HCT116 (cell line): ENCODE measurements at regions not wholly inside any gene's neighbourhood (a gene's known extent, or its start where the extent isn't known, plus 50 kb on each side); places are given as distances from the start of the nearest gene placed in this dataset.

Experiments
- ATAC-seq: fragments of 200-7000 bp; cut with Tn5 transposase; 2 replicates; pipeline ENCODE4 v1.9.1; 2020; ENCODE audit warnings: mild to moderate bottlenecking, moderate library complexity
- BruUV-seq: library from RNA; stranded (reverse); fragments of 400-500 nt; replicated peaks from 2 replicates; lab custom pipeline; 2021; lab: Mats Ljungman, UMichigan
- CTCF ChIA-PET: fragments of 300-600 bp; sonication (Branson Sonifier 250); formaldehyde crosslinking; loops from one replicate; lab custom pipeline; 2021; ENCODE audit warnings: antibody characterized with exemption; lab: Charles Lee
- POLR2A ChIA-PET: fragments of 300-600, 350-600 bp; sonication (Branson Sonifier 250); formaldehyde crosslinking; loops from one replicate; lab custom pipeline; 2021; ENCODE audit warnings: antibody characterized with exemption; lab: Charles Lee
- RAD21 ChIA-PET, 2 experiments: fragments of 300-600 bp; sonication (Branson Sonifier 250); formaldehyde crosslinking; loops; one replicate each; lab custom pipeline; 2023; ENCODE audit warnings: low total read pairs in 2 of 2; ENCODE audit not compliant: uncharacterized antibody in 2 of 2, unreplicated experiment in 2 of 2, low non-redundant PET in 1 of 2; lab: Charles Lee
- DNase-seq: peaks from one replicate; pipeline ENCODE4 v3.0.0-alpha.2; 2010; ENCODE audit warnings: low read depth, low spot score
- H2AFZ ChIP-seq: fragments of 200-600 bp; shearing (Covaris generic), sonication (generic); 2 replicates; pipeline ENCODE4 v1.6.1; 2017; ENCODE audit warnings: low read depth, mixed run types, mixed read lengths, antibody characterized with exemption, low read length; ENCODE audit not compliant: poor library complexity, severe bottlenecking
- H3K27ac ChIP-seq: 2 replicates; pipeline ENCODE4 v1.5.1; 2012; ENCODE audit warnings: low read depth, low read length
- H3K27me3 ChIP-seq: fragments of 200-600 bp; sonication (generic); 2 replicates; pipeline ENCODE4 v1.6.1; 2016; ENCODE audit warnings: mixed run types, low read length, mixed read lengths; ENCODE audit not compliant: insufficient read depth
- H3K36me3 ChIP-seq, 2 experiments: fragments of 200-500 bp in 1 of 2; fragments of 200-600 bp in 1 of 2; sonication (Bioruptor generic) in 1 of 2; sonication (generic) in 1 of 2; 2 replicates each; pipeline versions ENCODE4 v1.5.1 to v1.6.1; 2014 to 2016; ENCODE audit warnings: low read length in 2 of 2, inconsistent platforms in 1 of 2, mixed read lengths in 1 of 2, mixed run types in 1 of 2; ENCODE audit not compliant: insufficient read depth in 2 of 2, control insufficient read depth in 1 of 2
- H3K4me1 ChIP-seq, 2 experiments: fragments of 200-600 bp in 1 of 2; sonication (generic) in 1 of 2; 2 replicates each; pipeline versions ENCODE4 v1.5.1 to v1.6.1; 2012 to 2017; ENCODE audit warnings: low read length in 2 of 2, inconsistent platforms in 1 of 2, mild to moderate bottlenecking in 1 of 2, mixed read lengths in 1 of 2, mixed run types in 1 of 2, moderate library complexity in 1 of 2; ENCODE audit not compliant: insufficient read depth in 2 of 2, control insufficient read depth in 1 of 2
- H3K4me2 ChIP-seq: fragments of 200-600 bp; sonication (generic); 2 replicates; pipeline ENCODE4 v1.6.1; 2017; ENCODE audit warnings: mixed run types, low read length, mixed read lengths
- H3K4me3 ChIP-seq, 2 experiments: fragments of 200-600 bp in 1 of 2; sonication (generic) in 1 of 2; replicated peaks in 1 of 2; 2 replicates each; pipeline ENCODE4 v1.5.1; 2011 to 2016; ENCODE audit warnings: low read length in 2 of 2, control low read depth in 1 of 2, low read depth in 1 of 2, mild to moderate bottlenecking in 1 of 2, mixed read lengths in 1 of 2, mixed run types in 1 of 2
- H3K79me2 ChIP-seq: fragments of 200-600 bp; sonication (generic); 2 replicates; pipeline ENCODE4 v1.6.1; 2017; ENCODE audit warnings: mild to moderate bottlenecking, mixed run types, low read length, moderate library complexity, mixed read lengths; ENCODE audit not compliant: insufficient read depth
- H3K9ac ChIP-seq: fragments of 200-600 bp; sonication (generic); 2 replicates; pipeline ENCODE4 v1.6.1; 2016; ENCODE audit warnings: low read length, mixed read lengths
- H3K9me2 ChIP-seq: fragments of 200-600 bp; sonication (generic), shearing (Covaris generic); 2 replicates; pipeline ENCODE4 v1.6.1; 2017; ENCODE audit warnings: mixed run types, mild to moderate bottlenecking, moderate library complexity; ENCODE audit not compliant: insufficient read depth
- H3K9me3 ChIP-seq, 2 experiments: fragments of 200-500 bp in 1 of 2; fragments of 200-600 bp in 1 of 2; sonication (Bioruptor generic) in 1 of 2; sonication (generic) in 1 of 2; 2 replicates each; pipeline ENCODE4 v1.6.1; 2014 to 2017; ENCODE audit warnings: low read length in 2 of 2, mixed read lengths in 2 of 2, inconsistent platforms in 1 of 2, low read depth in 1 of 2, mild to moderate bottlenecking in 1 of 2, mixed run types in 1 of 2, moderate library complexity in 1 of 2; ENCODE audit not compliant: control insufficient read depth in 1 of 2, insufficient read depth in 1 of 2
- H4K20me1 ChIP-seq: fragments of 200-600 bp; sonication (generic), shearing (Covaris generic); 2 replicates; pipeline ENCODE4 v1.6.1; 2017; ENCODE audit warnings: mixed run types, mild to moderate bottlenecking, moderate library complexity; ENCODE audit not compliant: insufficient read depth
- ATF3 ChIP-seq: IDR thresholded peaks from 2 replicates; pipeline ENCODE4 v1.6.1; 2012
- CBX3 ChIP-seq: IDR thresholded peaks from 2 replicates; pipeline ENCODE4 v1.6.1; 2012; ENCODE audit warnings: low read depth
- CTCF ChIP-seq, 3 experiments: fragments of 200-600 bp in 1 of 3; sonication (generic) in 1 of 3; IDR thresholded peaks in 2 of 3; conservative IDR thresholded peaks in 1 of 3; 2 replicates each; pipeline ENCODE4 v1.5.1; 2012 to 2017; ENCODE audit warnings: low read depth in 2 of 3, low read length in 2 of 3, antibody characterized with exemption in 1 of 3, borderline replicate concordance in 1 of 3, control low read depth in 1 of 3, mild to moderate bottlenecking in 1 of 3, mixed read lengths in 1 of 3, mixed run types in 1 of 3, moderate library complexity in 1 of 3; ENCODE audit not compliant: insufficient read depth in 1 of 3
- EGR1 ChIP-seq: IDR thresholded peaks from 2 replicates; pipeline ENCODE4 v1.6.1; 2012; ENCODE audit warnings: low read depth
- EZH2phosphoT487 ChIP-seq: fragments of 200-600 bp; IDR thresholded peaks from 2 replicates; pipeline ENCODE4 v1.6.1; 2018; ENCODE audit warnings: antibody characterized with exemption, borderline replicate concordance
- FOSL1 ChIP-seq: IDR thresholded peaks from 2 replicates; pipeline ENCODE4 v1.6.1; 2012; ENCODE audit warnings: low read depth
- MAX ChIP-seq: IDR thresholded peaks from 2 replicates; pipeline ENCODE4 v1.6.1; 2012
- POLR2A ChIP-seq: IDR thresholded peaks from 2 replicates; pipeline ENCODE4 v1.7.0; 2011; ENCODE audit warnings: borderline replicate concordance; ENCODE audit not compliant: insufficient read depth, insufficient read length; ENCODE audit errors: extremely low read depth
- RAD21 ChIP-seq: IDR thresholded peaks from 2 replicates; pipeline ENCODE4 v1.6.1; 2012; ENCODE audit warnings: low read depth, mild to moderate bottlenecking
- REST ChIP-seq: IDR thresholded peaks from 2 replicates; pipeline ENCODE4 v1.6.1; 2012; ENCODE audit warnings: low read depth
- SIN3A ChIP-seq: IDR thresholded peaks from 2 replicates; pipeline ENCODE4 v1.6.1; 2012; ENCODE audit warnings: low read depth
- SP1 ChIP-seq: IDR thresholded peaks from 2 replicates; pipeline ENCODE4 v1.6.1; 2012; ENCODE audit warnings: low read depth
- SRF ChIP-seq: IDR thresholded peaks from 2 replicates; pipeline ENCODE4 v1.6.1; 2012; ENCODE audit warnings: low read depth
- YY1 ChIP-seq: IDR thresholded peaks from 2 replicates; pipeline ENCODE4 v1.6.1; 2011; ENCODE audit warnings: low read length, low read depth, moderate library complexity, mild to moderate bottlenecking; ENCODE audit not compliant: insufficient replicate concordance; ENCODE audit errors: extremely low read depth
- ZBTB33 ChIP-seq: IDR thresholded peaks from 2 replicates; pipeline ENCODE4 v1.6.1; 2011; ENCODE audit warnings: mild to moderate bottlenecking, low read length, moderate library complexity; ENCODE audit not compliant: insufficient replicate concordance; ENCODE audit errors: extremely low read depth
- ZFX ChIP-seq: fragments of 450-650 bp; IDR thresholded peaks from 2 replicates; pipeline ENCODE4 v1.6.1; 2017
- ZNF274 ChIP-seq: fragments of 200-500 bp; sonication (Bioruptor generic); IDR thresholded peaks from 2 replicates; pipeline ENCODE4 v1.6.1; 2014; ENCODE audit warnings: mild to moderate bottlenecking, low read depth, low read length, inconsistent platforms
- intact Hi-C: fragments of 100-400 bp; cut with micrococcal nuclease; formaldehyde crosslinking; loops from 2 replicates; pipeline ENCODE4 v1.10.0; 2022

- Histone ChIP-seq H3K27me3 (no peaks in the 10 kb centered on the region), H3K4me3 (no peak overlapping the region), H3K4me2 (no peak overlapping the region), H3K27ac (no peak overlapping the region), H3K36me3 (no peaks in the 10 kb centered on the region), H3K9me2 (no peaks in the 10 kb centered on the region), H3K79me2 (no peaks in the 10 kb centered on the region), H3K9me3 (no peaks in the 10 kb centered on the region), H3K4me1 (no peaks in the 10 kb centered on the region), H3K9ac (no peak overlapping the region), H2AFZ (no peak overlapping the region), H4K20me1 (no peaks in the 10 kb centered on the region)
- RAD21 ChIA-PET = no interaction called here
- no peak for ATAC-seq
- CTCF ChIA-PET = no interaction called here
- BruUV-seq = no TSS peak
- POLR2A ChIA-PET = no interaction called here
- intact Hi-C loops = no loop called here
- no peak for TF ChIP-seq FOSL1
- no peak for TF ChIP-seq EZH2phosphoT487
- no peak for TF ChIP-seq CTCF (IDR thresholded peaks at IDR 0.05 in 2 of 3, conservative IDR thresholded peaks at IDR 0.05 in 1 of 3; ENCODE audit: borderline replicate concordance in 1 of 3, insufficient read depth in 1 of 3, low read depth in 2 of 3, low read length in 2 of 3)
- no peak for TF ChIP-seq ATF3
- TF ChIP-seq YY1 = no peak
- TF ChIP-seq MAX = no peak
- no peak for TF ChIP-seq RAD21
- TF ChIP-seq ZFX = no peak
- TF ChIP-seq SP1 = no peak
- TF ChIP-seq EGR1 = no peak
- TF ChIP-seq ZBTB33 = no peak
- no peak for TF ChIP-seq SRF
- TF ChIP-seq REST = no peak
- TF ChIP-seq SIN3A = no peak
- TF ChIP-seq ZNF274 = no peak
- no peak for TF ChIP-seq POLR2A
- TF ChIP-seq CBX3 = no peak
- no peak for DNase-seq
Measured at GRCh38 chrX:51404445-51404844, 71.8 kb downstream of the NUDT10 start.
